GM12873 (cell line): ENCODE measurements at regions not wholly inside any gene's neighbourhood (a gene's known extent, or its start where the extent isn't known, plus 50 kb on each side); places are given as distances from the start of the nearest gene placed in this dataset.

Experiments used
- CTCF ChIP-seq: IDR thresholded peaks from 2 replicates; pipeline ENCODE4 v1.5.1; 2012; ENCODE audit warnings: low read depth, mild to moderate bottlenecking, moderate library complexity, low read length, control low read depth; ENCODE audit not compliant: insufficient read depth; ENCODE audit errors: missing control alignments

DNA sequence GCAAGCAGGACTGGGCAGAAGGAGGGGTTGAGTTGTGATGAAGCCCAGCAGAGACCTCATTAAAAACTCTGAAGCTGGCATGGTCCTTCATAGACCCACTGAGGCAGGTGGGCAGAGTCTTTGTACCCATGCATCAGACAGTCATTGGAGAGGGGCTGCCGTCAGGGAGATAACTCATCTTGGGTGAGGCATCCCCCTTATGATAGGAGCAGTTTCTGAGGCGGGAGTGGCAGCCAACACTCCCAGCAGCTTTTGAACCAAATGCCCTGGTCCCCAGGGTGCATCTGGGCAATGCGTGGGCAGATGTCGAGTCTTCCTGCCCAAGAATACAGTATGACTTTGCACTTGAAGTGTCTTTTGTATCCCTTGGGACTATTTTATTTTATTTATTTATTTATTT lies 68.1 kb downstream of the HTR5A start:
- no peak for TF ChIP-seq CTCF

DNA sequence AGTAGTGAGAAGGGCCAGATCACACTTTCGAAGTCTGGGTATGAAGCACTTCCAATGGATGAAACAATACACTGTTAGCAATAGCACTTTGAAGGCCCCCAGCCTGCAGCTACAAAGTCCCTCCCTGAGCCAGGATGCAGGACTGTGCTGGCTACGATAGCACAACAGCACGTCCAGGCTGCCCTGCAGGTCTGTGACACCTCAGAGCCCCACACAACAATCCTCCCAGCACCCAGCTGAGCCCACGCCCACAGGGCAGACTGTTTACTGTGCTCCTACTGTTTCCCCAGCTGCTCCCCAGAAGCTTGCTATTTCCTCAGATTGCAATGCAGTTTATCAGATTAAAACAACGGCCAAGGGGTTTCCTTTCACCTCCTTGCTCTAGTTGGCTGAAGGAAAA lies 71.4 kb downstream of the HTR5A start:
- TF ChIP-seq CTCF, result no peak

GRCh38 chr7:155143381-155143780 lies 73.3 kb downstream of the HTR5A start:
- no peak for TF ChIP-seq CTCF

GRCh38 chr7:155144371-155144770 lies 74.2 kb downstream of the HTR5A start:
- no peak for TF ChIP-seq CTCF

- no peak for TF ChIP-seq CTCF
These were observed 75.5 kb downstream of the HTR5A start for GRCh38 chr7:155145477-155146255.

DNA sequence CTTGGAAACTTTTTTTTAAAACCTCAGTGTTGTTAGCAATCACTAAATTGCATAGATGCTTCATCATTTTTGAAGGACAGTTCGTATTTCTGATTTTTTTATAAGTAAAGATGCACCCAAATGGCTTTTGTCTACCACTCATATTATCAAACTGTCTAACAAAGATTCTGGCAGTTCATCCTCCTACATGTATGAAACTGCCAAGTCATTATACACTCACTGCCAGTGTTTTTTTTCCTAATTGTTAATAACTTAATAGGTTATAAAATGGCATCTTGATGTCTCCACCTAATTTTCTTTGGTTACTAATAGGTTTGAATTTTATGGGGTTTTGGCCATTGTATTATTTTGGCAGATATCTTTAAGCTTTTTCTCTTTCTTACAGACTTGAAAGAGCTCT lies 77.0 kb downstream of the HTR5A start:
- no peak for TF ChIP-seq CTCF

- no peak for TF ChIP-seq CTCF
These were observed 77.5 kb downstream of the HTR5A start for GRCh38 chr7:155147624-155148023.

DNA sequence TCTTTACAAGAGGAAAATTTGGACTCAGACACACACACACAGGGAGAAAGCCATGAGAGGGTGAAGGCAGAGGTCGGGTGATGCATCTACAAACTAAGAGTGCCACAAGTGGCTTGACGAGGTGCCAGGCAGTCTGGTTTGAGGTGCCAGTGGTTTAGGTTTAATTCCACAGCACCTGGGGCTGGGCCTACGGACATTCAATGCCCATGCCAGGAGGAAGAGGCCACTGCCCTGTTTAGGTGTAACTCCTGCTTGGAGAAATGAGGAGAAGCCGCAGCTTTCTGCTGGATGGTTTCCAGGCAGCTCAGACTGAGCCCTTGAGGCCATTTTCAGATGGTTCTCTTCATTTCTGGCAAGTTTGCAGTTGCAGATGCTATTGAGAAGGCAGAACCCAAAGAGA lies 83.6 kb downstream of the HTR5A start:
- no peak for TF ChIP-seq CTCF
